Mucosa of descending colon (tissue), 3 donors: ENCODE measurements at regions not wholly inside any gene's neighbourhood (a gene's known extent, or its start where the extent isn't known, plus 50 kb on each side); places are given as distances from the start of the nearest gene placed in this dataset.
"Not testable (repeated sequence)": the region's sequence is repeated elsewhere in the genome, so short reads cannot be mapped to it uniquely, and the experiment has no call there.

Experiments used
- ATAC-seq: fragments of 200-7000 bp; cut with Tn5 transposase; one replicate; pipeline ENCODE4 v1.9.1; 2020; ENCODE audit warnings: mild to moderate bottlenecking, moderate library complexity
- DNase-seq, 3 donors: peaks; one replicate each; pipeline ENCODE4 v3.0.0-alpha.2; 2020
- H3K36me3 ChIP-seq: fragments of 200-600 bp; one replicate; pipeline ENCODE4 v1.8.0; 2021; ENCODE audit warnings: low read depth, mild to moderate bottlenecking
- H3K4me1 ChIP-seq: fragments of 200-600 bp; one replicate; pipeline ENCODE4 v1.8.0; 2021; ENCODE audit warnings: low read depth, mild to moderate bottlenecking
- H3K4me3 ChIP-seq: fragments of 200-600 bp; one replicate; pipeline ENCODE4 v1.8.0; 2021; ENCODE audit warnings: mild to moderate bottlenecking
- H3K9me3 ChIP-seq: fragments of 200-600 bp; one replicate; pipeline ENCODE4 v1.8.0; 2021; ENCODE audit warnings: mild to moderate bottlenecking
- intact Hi-C, 2 donors: fragments of 100-400 bp; cut with DNase I in 1 of 2; cut with micrococcal nuclease in 1 of 2; formaldehyde crosslinking; loops; one replicate each; pipeline versions ENCODE4 v1.11.0 to v1.11.1; 2022; cut with DNase I, micrococcal nuclease
- TF ChIP-seq, protein P1 (sequence below): fragments of 200-600 bp; IDR thresholded peaks from one replicate; pipeline ENCODE4 v1.8.0; 2022; ENCODE audit warnings: antibody characterized with exemption, mild to moderate bottlenecking
- donor health status: DM: no; HTN: no; CAD: no; lungs with moderate emphysema.
- donor health status: DM: no; HTN: no; CAD: no.
- donor health status: DM: no; HTN: yes; CAD: no.

DNA sequence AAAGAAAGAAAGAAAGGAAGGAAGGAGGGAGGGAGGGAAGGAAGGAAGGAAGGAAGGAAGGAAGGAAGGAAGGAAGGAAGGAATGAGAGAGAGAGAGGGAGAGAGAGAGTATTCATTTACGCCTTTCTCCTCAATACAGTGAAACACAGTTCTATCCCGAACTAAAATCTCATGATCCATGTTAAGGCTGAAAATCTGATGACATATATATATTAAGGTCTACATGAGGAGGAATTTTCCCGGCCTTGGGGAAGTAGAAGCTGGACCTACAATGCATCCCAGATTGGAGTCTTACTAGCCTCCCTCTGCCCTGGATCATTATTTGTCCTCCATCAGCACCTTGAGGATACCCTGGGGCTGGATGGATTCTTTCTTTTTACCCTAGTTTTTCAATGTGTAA lies 95.1 kb upstream of the DAPK1 start:
- Histone ChIP-seq H3K36me3 (no peaks in the 10 kb centered on the region), H3K4me3 (no peak overlapping the region), H3K9me3 (no peaks in the 10 kb centered on the region), H3K4me1 (no peaks in the 10 kb centered on the region)
- intact Hi-C loops: no loop called here
- ATAC-seq (no peak), DNase-seq (no peak)
- TF ChIP-seq, protein P1, sequence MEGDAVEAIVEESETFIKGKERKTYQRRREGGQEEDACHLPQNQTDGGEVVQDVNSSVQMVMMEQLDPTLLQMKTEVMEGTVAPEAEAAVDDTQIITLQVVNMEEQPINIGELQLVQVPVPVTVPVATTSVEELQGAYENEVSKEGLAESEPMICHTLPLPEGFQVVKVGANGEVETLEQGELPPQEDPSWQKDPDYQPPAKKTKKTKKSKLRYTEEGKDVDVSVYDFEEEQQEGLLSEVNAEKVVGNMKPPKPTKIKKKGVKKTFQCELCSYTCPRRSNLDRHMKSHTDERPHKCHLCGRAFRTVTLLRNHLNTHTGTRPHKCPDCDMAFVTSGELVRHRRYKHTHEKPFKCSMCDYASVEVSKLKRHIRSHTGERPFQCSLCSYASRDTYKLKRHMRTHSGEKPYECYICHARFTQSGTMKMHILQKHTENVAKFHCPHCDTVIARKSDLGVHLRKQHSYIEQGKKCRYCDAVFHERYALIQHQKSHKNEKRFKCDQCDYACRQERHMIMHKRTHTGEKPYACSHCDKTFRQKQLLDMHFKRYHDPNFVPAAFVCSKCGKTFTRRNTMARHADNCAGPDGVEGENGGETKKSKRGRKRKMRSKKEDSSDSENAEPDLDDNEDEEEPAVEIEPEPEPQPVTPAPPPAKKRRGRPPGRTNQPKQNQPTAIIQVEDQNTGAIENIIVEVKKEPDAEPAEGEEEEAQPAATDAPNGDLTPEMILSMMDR: no peak

DNA sequence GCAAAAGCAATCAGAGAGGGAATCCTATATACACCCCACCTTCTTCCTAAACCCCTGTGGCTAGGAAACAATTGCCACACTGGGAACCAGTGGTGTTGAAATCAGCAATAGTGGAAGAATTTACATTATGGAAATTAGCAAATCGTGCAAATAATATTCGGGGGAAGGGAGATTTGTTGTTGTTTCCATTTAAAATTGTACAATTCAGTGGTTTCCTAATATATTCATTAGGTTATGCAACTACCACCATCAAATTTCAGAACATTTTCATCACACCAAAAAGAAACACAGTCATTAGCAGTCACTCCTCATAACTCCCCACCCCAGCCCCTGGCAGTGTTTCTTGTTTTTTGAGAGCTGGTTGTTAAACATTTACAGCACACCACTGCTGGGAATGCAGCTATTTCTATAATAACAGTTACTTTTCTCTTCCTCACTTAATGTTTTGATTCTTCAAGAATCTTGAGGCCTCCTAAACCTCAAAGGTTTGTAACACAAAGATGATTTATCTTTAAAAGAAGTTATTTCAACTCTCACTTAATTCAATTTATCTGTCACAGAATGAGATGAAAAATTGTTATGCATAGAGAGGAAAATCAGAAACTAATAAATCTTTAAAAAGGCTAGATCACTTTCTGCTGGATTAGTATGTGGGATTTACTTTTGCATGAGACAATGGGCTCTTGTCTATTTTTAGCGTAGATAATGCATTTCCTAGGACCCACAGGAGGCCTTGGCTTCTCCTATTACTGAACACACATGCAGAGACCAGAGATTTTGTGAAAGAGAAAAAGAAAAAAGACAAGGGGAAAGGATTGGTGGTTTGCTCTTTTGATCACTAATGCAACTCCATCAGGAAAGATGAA lies 91.8 kb upstream of the DAPK1 start:
- intact Hi-C loops: no loop called here
- Histone ChIP-seq H3K4me1 (no peaks in the 10 kb centered on the region), H3K4me3 (no peak overlapping the region), H3K36me3 (no peaks in the 10 kb centered on the region), H3K9me3 (no peaks in the 10 kb centered on the region)
- TF ChIP-seq, protein P1: no peak
- ATAC-seq (no peak), DNase-seq (no peak)

DNA sequence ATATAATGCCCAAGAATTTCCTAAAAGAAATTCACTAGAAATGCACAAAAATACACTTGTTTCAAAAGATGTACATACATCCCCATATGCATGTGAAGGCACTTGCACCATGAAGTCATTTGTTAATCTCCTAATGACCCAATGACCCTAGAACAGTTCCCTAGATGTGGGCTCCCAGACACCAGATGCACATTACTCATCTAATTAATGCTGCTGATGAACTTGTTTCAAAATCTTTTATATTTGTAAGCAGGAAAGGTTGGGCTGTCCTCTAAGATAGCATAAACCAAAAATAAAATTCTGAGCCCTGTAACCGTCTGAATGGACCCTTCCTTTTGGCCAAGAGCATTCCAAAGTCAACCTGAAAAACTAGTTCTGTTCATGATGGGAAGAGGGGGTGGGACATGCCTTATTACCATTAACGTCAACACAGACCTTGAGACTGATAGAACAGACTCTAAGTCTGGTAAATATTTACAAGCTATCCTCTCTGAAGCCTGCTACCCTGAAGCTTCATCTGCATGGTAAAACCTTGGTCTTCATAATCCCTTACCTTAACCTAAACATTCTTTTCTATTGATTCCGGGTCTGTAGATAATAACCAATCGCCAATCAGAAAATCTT lies 91.0 kb upstream of the DAPK1 start:
- no peak for DNase-seq
- intact Hi-C loops: no loop called here
- TF ChIP-seq, protein P1: no peak

DNA sequence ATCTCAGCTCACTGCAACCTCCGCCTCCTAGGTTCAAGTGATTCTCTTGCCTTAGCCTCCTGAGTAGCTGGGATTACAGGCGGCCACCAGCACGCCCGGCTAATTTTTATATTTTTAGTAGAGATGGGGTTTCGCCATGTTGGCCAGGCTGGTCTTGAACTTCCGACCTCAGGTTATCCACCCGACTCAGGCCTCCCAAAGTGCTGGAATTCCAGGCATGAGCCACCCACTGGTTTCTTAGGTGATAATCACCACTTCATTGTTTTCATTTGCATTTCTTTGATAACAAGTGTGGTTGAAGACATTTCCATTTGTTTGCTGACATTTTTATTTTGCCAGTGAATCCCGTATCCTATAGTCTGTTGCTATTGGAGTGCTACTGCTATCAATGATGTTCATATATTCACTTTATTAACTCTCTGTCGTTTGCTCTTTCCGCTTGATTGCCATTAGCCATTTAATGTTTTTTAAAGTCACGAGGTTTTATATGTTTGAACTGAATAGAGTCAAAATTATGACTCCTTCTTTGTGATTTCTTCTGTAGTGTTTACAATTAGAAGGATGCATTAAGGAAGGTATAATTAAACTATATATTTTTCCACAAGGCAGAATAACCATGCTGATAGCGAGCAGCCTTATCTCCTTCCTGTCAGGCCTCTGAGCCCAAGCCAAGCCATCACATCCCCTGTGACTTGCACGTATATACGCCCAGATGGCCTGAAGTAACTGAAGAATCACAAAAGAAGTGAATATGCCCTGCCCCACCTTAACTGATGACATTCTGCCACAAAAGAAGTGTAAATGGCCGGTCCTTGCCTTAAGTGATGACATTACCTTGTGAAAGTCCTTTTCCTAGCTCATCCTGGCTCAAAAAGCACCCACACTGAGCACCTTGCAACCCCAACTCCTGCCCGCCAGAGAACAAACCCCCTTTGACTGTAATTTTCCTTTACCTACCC lies 87.3 kb upstream of the DAPK1 start:
- H3K9me3 ChIP-seq, H3K4me1 ChIP-seq, H3K36me3 ChIP-seq, intact Hi-C loops, DNase-seq, H3K4me3 ChIP-seq, ATAC-seq: not testable (repeated sequence)

More for the DNA sequence above, 91.0 kb upstream of the DAPK1 start:
- Histone ChIP-seq H3K4me3 (no peak overlapping the region), H3K9me3 (no peaks in the 10 kb centered on the region), H3K4me1 (no peaks in the 10 kb centered on the region), H3K36me3 (no peaks in the 10 kb centered on the region)
- no peak for ATAC-seq

DNA sequence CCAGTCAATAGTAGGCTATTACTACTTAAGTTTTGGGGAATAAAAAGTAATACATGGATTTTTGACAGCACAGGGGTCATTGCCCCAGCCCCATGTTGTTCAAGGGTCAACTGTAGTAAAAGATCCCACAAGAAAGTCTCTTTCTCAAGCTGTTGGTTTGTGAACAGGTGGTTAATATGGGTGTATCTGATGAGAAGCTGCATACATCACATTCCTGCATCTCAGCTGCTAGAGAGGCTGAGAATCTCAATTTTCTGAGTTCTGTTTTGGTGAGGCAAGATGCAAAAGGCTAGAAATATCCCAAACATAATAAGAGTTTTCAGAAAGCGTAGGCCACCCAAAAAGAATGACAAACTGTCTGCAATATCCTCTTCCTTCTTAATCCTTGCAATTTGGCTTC lies 76.8 kb upstream of the DAPK1 start:
- Histone ChIP-seq H3K36me3 (no peaks in the 10 kb centered on the region), H3K9me3 (peaks cover 11% of the 10 kb centered on the region), H3K4me1 (no peaks in the 10 kb centered on the region), H3K4me3 (no peak overlapping the region)
- TF ChIP-seq, protein P1: no peak
- intact Hi-C loops: no loop called here
- DNase-seq: no peak
- no peak for ATAC-seq
